Body of pancreas (tissue), 4 donors: ENCODE measurements at regions not wholly inside any gene's neighbourhood (a gene's known extent, or its start where the extent isn't known, plus 50 kb on each side); places are given as distances from the start of the nearest gene placed in this dataset.

Source experiments
- POLR2A ChIP-seq, 3 donors: fragments of 450-650 bp; IDR thresholded peaks; one replicate each; pipeline ENCODE4 v1.6.1; 2016; ENCODE audit warnings: antibody characterized with exemption in 3 of 3, mild to moderate bottlenecking in 2 of 3
- TF ChIP-seq, protein P1 (sequence below), 7 experiments: fragments of 450-650 bp in 4 of 7; fragments of 200-600 bp in 3 of 7; sonication (generic) in 3 of 7; IDR thresholded peaks; one replicate each; pipeline ENCODE4 v1.5.1; 2016 to 2019; ENCODE audit warnings: antibody characterized with exemption in 7 of 7

- TF ChIP-seq, protein P1, sequence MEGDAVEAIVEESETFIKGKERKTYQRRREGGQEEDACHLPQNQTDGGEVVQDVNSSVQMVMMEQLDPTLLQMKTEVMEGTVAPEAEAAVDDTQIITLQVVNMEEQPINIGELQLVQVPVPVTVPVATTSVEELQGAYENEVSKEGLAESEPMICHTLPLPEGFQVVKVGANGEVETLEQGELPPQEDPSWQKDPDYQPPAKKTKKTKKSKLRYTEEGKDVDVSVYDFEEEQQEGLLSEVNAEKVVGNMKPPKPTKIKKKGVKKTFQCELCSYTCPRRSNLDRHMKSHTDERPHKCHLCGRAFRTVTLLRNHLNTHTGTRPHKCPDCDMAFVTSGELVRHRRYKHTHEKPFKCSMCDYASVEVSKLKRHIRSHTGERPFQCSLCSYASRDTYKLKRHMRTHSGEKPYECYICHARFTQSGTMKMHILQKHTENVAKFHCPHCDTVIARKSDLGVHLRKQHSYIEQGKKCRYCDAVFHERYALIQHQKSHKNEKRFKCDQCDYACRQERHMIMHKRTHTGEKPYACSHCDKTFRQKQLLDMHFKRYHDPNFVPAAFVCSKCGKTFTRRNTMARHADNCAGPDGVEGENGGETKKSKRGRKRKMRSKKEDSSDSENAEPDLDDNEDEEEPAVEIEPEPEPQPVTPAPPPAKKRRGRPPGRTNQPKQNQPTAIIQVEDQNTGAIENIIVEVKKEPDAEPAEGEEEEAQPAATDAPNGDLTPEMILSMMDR (IDR thresholded peaks at IDR 0.05): no peak
- TF ChIP-seq POLR2A (IDR thresholded peaks at IDR 0.05): no peak
Measured at GRCh38 chr22:27588268-27588667, 213.3 kb downstream of the MN1 start.
